ENCODE measurements at regions not wholly inside any gene's neighbourhood (a gene's known extent, or its start where the extent isn't known, plus 50 kb on each side); places are given as distances from the start of the nearest gene placed in this dataset.
"Not testable (repeated sequence)": the region's sequence is repeated elsewhere in the genome, so short reads cannot be mapped to it uniquely, and the experiment has no call there.

- no peak for DNase-seq (ENCODE audit: low spot score)
- intact Hi-C loops (cut with DNase I): no loop called here
These were observed 198.8 kb downstream of the KCNS3 start for GRCh38 chr2:18077231-18077630.

GRCh38 chr2:18074476-18074875, 196.0 kb downstream of the KCNS3 start:
- intact Hi-C loops (cut with DNase I): no loop called here
- DNase-seq (ENCODE audit: low spot score): no peak

- no peak for DNase-seq (ENCODE audit: low spot score)
- intact Hi-C loops (cut with DNase I): no loop called here
These were observed 195.1 kb downstream of the KCNS3 start for GRCh38 chr2:18073601-18074000.

DNA sequence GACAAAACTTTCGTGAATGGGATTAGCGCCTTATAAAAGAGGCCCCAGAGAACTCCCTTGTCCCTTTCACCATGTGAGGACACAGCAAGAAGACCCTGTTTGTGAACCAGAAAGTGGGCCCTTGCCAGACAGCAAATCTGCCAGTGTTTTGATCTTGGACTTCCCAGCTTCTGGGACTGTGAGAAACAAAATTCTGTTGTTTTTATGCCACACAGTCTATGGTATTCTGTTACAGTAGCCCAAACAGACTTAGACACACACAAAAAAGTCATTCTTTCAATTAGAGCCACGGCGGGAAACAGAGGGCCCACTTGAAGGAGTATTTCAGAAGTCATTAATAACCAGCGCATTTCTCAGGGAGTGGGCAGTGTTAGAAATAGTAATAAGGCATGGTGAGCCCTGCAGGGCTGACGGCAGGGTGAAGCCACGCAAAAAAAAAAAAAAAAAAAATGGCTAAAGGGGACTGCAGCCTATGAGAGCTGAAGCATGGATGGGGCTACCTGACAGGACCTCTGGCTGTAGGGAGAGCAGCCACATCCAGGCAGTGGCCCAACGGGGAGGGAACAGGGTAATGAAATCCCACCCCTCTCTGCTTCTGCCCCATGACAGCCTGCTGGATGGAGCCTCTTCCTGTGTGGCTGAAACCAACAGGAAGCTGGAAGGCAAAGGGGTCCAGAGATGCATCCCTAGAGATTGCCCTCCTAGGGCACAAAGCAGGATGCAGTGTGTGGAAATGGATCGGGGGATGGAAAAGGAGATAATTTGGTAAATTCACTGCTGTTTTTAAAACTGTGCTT, 189.3 kb downstream of the KCNS3 start:
- no peak for DNase-seq (ENCODE audit: low spot score)
- intact Hi-C loops (cut with DNase I): no loop called here

- intact Hi-C loops (cut with DNase I): no loop called here
These were observed 188.4 kb downstream of the KCNS3 start for GRCh38 chr2:18066894-18067293.

DNA sequence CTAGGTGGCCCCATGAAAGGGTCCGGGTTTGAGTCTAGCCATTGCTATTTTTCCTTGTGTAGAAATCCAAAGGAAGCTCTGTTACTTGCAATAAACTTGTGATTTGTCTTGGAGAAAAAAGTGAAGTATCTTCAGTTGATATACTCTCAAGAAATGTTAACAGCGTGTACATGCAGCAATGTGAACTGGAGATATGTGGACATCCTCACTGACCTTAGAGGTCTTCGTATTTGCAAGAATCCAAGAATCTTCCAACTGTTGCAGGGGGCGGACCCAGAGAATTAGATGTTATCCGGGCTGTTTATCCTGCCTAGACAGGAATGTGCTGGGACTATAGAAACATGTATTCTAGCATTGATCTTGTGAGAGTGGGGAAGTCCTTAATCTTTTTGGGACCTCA, 187.6 kb downstream of the KCNS3 start:
- intact Hi-C loops (cut with DNase I): no loop called here
- no peak for DNase-seq (ENCODE audit: low spot score)

More at GRCh38 chr2:18066894-18067293, 188.4 kb downstream of the KCNS3 start:
- DNase-seq (ENCODE audit: low spot score): no peak

DNA sequence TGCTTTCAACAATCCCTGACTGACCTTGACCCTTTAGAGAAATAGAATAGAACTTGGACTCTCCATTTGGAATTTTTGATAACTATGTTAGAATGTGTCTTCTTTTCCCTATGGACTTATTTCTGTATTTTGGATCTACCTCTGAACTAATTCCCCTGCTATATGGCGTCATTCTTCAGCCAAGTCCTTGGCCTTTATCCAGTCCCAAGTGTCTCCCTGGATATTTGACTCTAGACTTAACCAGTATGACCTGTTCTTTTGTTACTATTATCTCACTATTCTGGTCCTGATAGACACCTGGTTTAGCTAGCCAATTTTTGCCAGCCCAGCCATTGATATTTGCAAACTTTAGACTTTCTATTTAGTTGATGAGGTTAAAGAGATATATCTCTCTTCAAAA, 186.8 kb downstream of the KCNS3 start:
- DNase-seq (ENCODE audit: low spot score): no peak
- intact Hi-C loops (cut with DNase I): no loop called here

- no peak for DNase-seq (ENCODE audit: low spot score)
- intact Hi-C loops (cut with DNase I): no loop called here
These were observed 185.5 kb downstream of the KCNS3 start for GRCh38 chr2:18063826-18064470.

DNA sequence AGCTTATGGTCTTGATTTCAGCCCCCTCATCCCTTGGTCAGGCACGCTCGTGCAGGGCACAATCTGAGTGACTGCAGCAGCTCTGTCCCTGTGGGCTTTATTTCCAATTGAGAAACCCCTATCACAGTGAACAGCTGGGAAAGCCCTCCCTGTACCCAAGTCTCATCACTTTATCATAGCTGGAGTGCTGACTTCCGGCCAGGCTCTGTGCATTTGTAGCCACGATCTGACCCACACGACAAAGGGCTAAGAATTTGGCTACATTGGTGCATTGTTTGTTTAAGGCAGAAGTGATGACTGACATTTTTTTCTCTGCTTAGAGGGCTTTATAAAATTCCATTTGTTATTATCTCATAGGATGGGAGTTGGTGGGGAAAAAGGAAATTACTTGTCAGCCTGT, 184.4 kb downstream of the KCNS3 start:
- DNase-seq (ENCODE audit: low spot score): no peak
- intact Hi-C loops (cut with DNase I): no loop called here

DNA sequence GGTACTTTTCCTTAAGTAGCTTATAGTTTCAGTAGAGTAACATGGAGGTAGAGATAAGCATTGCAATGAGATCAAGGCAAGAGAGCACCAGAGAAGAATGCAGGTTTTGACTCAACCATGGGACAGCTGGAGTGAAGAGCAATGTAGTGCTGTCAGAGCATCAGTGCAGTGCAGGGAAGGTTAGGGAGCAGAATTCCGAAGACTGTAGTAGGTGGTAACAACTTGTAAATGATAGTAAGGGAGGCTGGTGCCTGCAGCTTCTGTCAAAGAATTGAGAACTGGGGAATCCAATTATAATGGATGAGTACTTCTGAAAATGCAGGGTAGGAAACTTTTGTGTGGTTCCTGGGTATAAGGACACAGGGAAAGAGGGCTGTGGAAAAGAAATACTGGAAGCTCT, 183.2 kb downstream of the KCNS3 start:
- intact Hi-C loops (cut with DNase I): no loop called here
- DNase-seq (ENCODE audit: low spot score): no peak

DNA sequence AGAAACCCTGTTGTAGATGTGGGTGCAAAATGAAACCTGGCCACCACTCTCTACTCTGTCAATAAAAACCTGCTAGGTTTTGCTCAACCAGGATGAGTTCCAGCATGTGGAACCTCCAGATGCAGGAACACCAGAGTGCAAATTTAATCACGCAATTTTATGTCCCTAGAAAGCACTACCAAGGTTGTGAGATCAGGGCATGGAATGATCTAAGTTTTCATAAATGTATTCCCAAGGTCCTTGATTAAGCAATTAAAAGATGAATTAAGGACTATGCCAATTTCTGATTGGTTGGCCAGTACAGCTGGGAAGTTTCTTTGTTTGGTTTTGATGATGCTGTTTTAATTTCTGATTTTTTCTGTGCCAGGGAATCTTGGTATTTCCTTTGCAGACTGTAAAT, 179.2 kb downstream of the KCNS3 start:
- intact Hi-C loops (cut with DNase I): no loop called here
- no peak for DNase-seq (ENCODE audit: low spot score)

DNA sequence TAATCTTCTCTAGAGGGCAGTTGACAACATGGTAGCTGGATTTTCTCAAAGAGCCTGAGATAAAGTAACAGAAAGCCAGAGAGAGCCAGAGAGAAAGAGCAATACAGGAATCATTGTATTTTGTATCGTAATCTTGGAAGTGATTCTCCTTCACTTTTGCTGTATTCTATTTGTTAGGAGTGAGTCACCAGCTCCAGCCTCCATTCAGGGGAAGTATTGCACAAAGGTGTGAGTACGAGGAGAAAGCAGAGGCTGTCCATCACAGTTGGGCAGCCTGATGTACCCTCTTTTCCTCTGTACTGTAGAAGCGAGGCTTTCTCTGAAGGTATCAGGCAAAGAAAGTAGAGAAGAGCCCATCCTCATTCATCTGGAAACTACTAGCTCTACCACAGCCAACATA, 176.8 kb downstream of the KCNS3 start:
- intact Hi-C loops (cut with DNase I): no loop called here

DNA sequence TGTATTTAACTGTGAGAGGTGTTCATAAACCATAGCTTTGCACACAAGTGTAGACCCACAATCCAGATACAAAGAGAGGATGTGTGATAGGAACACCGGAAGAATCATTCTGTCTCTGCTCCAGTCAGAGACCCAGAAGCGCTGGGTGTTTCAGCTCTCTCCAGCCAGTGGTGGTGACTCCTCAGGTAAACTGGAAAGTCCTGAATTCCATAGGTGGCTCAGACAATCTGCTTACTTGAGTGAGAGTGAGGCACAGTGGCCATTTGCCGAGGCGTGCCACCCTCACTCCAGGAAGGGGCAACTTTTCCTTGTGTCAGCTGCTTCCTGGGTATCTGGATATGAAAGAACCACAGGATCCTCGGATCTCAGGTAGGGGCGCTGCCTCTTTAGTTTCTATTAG, 171.5 kb downstream of the KCNS3 start:
- intact Hi-C loops (cut with DNase I): no loop called here
- DNase-seq (ENCODE audit: low spot score): no peak

More for the DNA sequence above, 176.8 kb downstream of the KCNS3 start:
- no peak for DNase-seq (ENCODE audit: low spot score)

DNA sequence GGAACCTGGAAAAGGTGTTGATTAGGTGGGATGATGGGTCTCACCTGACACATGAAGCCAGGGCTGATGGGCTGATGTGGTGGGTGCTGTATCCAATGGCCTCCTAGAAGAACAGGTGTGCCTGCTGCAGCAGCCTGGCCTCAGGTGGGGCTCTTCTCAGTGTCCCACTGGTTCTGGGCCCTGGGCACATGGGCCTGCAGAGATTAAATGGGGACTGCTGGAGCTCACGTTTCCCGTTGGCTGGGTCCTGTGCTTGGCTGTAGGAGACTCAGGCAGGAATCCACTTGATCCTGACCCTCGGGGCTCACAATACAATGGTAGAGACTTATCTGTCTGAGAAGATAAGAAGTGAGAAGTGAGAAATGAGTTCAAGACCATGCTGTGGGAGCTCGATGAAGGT, 170.9 kb downstream of the KCNS3 start:
- no peak for DNase-seq (ENCODE audit: low spot score)
- intact Hi-C loops (cut with DNase I): no loop called here

- intact Hi-C loops (cut with DNase I): no loop called here
- DNase-seq (ENCODE audit: low spot score): no peak
These were observed 169.6 kb downstream of the KCNS3 start for GRCh38 chr2:18047896-18048657.

DNA sequence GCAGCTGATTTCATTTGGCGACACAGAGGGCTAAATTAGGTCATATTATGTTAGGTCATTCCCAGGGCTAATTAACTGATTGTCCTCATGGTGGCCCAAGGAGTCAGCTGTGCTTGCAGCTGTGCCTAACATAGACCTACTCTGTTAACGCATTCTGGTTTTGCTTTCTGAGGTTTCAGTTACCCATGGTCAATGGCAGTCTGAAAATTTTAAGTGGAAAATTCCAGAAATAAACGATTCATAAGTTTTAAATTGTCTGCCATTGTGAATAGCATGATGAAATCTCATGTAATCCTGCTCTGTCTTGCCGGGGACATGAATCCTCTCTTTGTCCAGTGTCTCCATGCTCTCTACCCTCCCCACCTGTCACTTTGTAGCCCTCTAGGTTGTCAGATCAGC, 168.7 kb downstream of the KCNS3 start:
- DNase-seq (ENCODE audit: low spot score): no peak
- intact Hi-C loops (cut with DNase I): no loop called here

DNA sequence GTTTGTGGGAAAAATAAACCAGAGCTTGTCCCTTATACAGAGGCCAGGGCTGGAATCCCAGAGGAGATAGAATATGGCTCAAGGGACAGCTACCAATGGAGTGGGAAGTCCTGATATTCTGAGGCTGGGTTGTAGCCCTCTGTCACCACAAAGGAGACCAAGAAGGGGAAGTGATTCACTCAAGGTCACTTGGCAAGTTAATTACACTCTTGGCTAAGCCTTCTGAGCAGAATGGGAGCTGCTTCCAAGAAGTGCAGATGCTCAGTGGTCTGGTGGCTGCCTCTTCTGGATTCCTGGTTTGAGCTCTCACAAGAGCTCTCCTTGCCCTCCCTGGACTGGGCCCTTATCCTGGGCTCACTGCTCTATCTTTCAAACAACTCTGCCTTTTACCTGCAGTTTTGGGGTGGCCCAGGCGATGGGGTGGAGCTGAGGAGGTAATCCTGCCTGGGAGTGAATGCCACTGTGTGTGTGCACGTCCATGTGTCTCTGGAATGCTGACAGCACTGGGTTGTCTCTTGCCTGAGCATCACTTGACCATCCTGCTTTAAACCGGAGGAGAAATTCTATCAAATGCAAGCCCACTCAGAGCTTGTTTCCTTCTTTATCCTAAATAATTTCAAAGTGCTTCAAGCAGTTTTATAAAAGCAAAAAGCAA, 168.2 kb downstream of the KCNS3 start:
- intact Hi-C loops (cut with DNase I): no loop called here
- peak; percentile 74 for DNase-seq (ENCODE audit: low spot score)

DNA sequence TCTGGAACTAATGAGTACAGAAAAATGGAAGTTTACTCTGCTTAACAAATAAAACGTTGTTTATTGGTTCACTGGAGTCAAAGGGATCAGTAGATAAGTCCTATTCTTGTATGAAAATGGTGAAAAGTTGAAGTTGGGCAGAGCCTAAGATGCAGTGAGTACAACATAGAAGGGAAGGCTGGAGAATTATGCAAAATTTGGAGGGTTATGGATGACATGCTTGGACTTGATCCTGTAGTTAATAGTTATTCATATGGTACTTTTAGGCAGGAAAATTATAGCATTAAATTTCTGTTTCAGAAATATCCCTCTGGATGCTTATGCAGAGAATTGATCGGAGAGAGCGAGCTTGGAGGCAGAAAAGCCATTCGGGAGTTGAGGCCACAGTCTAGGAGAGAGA, 167.6 kb downstream of the KCNS3 start:
- intact Hi-C loops (cut with DNase I): no loop called here
- no peak for DNase-seq (ENCODE audit: low spot score)

GRCh38 chr2:18045230-18045629, 166.8 kb downstream of the KCNS3 start:
- intact Hi-C loops (cut with DNase I): no loop called here
- no peak for DNase-seq (ENCODE audit: low spot score)

- intact Hi-C loops (cut with DNase I): not testable (repeated sequence)
These were observed 138.9 kb downstream of the KCNS3 start for GRCh38 chr2:18017381-18017780.

More at GRCh38 chr2:18017381-18017780, 138.9 kb downstream of the KCNS3 start:
- DNase-seq (ENCODE audit: low spot score): not testable (repeated sequence)
